ENCODE measurements at regions not wholly inside any gene's neighbourhood (a gene's known extent, or its start where the extent isn't known, plus 50 kb on each side); places are given as distances from the start of the nearest gene placed in this dataset.

DNA sequence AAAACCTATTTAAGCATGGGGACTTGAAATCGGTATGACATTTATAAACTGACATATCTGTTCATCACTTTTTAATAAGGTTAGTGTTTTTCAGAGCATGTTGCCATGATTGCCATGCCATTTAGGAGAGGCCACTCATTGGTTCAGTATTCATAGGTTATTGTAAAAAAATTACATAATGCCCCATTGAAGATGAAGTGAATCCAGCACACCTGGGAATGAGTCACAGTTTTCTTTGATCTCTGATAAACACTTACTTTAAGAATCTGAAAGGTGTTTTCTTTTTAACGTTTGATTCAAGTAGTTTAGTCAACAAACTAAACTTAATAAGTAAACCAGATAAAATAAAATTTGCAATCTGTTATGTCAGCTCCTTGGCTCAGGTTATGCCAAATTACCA is 278.3 kb downstream of the ARL4A start:
- no peak for TF ChIP-seq CTCF (IDR thresholded peaks at IDR 0.05; ENCODE audit: borderline replicate concordance, extremely low read depth, low read length, poor library complexity, severe bottlenecking)
- no peak for TF ChIP-seq EZH2 (IDR thresholded peaks at IDR 0.05; ENCODE audit: borderline replicate concordance, low read depth, low read length, severe bottlenecking)

Measured in DND-41 (cell line).